Activated CD4-positive, alpha-beta T cell treated with anti-CD3 and anti-CD28 coated beads for 48 hours (primary cell): ENCODE measurements at regions not wholly inside any gene's neighbourhood (a gene's known extent, or its start where the extent isn't known, plus 50 kb on each side); places are given as distances from the start of the nearest gene placed in this dataset.

Experiments
- DNase-seq: peaks from one replicate; pipeline ENCODE4 v3.0.0-alpha.2; 2020

DNA sequence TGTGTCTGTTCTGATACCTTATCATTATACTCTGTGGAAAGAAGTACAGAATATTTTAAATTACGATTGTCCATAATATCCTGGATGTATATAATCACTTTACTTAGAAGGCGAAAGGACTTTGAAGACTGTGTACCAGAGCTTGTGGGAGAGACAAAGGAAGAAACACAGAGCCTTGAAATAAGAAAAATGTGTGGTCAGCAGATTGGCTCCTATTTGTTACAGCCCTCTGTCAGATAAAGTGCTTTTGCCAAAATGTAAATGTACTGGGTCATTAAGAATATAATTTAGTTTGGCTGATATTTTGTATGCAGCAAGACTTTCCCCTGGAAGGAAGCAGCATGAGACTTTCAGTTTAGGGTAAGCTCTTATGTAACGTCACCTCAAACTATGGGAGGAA, 443.1 kb downstream of the CCDC85A start:
- no peak for DNase-seq

DNA sequence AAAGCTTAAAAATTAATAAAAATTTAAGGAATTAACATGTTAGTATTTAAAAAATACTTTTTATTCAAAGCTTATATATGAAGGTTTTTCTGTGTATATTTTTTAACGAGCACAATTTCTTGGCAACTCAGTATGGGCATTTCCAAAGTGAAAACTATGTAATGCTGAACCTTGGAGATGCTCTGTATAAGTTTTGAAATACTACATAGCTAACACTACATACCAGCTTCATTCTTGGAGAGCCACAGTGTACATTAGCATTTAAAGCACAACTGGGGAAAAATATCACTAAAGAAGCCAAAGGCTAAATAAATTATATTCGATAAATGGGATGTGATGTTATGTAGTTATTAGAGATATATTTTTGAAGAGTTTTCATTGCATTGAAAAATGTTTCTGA, 446.5 kb downstream of the CCDC85A start:
- DNase-seq, result no peak

DNA sequence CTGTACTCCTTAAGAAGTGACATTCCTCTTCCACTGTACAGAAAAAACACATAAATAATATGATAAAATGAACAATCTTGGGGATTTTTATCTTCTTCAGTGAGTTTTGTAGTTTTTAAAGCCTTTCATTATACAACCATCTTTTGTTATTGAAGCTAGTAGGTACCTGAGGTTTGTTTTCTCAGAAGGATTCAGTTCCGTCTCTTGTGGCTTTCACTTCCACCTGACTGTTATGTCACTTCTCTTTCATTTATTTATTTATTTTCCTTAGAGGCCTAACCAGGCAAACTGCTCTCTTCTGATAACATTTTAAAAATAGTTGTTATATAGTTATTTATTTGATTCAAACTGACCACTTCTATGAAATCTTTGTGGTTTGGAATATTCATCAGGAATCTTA, 464.2 kb downstream of the CCDC85A start:
- DNase-seq, result no peak

DNA sequence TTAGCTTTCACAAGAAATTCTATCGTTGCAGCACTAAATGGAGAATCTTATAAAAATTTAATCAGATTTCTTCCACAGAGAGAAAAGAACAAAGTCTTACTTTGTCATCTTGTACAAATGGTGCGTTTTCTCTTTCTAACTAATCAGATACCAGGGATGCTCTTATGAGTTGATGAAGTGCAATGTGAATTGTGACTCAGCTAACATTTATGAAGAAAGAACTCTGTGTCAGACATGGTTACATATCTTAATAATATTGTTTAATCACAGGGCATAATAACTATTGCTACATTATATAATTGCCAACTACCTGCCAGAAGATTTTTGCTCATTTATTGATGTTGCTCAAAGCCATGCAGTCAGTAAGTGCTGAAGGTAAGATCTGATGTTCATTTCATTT, 465.0 kb downstream of the CCDC85A start:
- no peak for DNase-seq

DNA sequence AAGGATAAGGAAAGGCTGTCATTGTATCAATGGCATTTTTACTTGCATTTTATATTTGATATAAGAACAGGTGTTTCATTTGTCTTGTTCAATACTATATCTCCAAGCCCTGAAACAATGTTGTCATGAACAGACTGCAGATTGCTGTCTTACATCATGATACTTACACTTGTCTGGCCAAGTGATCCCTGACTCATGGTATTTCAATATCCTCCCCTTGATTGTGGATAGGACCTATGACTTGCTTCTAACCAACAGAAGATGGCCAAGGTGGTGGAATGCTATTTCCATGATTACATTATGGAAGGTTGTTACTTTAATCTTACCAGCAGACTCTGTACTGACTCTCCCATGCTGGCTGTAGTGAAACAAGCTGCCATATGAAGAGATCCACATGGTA, 471.1 kb downstream of the CCDC85A start:
- no peak for DNase-seq

DNA sequence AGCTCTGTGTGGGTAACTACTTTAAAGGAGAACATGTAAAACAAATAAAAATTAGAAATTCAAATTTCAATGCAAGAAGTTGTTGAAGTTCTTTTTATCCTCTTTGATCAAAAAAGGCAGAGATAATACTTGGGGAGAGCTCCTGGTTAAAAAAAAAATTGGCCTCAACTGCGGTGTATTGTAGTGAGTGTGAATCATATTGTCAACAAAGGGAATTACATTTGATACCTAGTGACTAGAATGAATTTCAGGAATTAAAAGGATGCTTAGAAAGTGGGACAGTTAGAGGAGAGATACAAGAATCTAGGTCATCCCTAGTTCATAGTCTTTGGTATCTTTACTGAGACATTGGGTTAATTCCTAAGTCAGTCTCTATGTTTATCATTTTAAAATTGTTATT, 473.0 kb downstream of the CCDC85A start:
- no peak for DNase-seq

DNA sequence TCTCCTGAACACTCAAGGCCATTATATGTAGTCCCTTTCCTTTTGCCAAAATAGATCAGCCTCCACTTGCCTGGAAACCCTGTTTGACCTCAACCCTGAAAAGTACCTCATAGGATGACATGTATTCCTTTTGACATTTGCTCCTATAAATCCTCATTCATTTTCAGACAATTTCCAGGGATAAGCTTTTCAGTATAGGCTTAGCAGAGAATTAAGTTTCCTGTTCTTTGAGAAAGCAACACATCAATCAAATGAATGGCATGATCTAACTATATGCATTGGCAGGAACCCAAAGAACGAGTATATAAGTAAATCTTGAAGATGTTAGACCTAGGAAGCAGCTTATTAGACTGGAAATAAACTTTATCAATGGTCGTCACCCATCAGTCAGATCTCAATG, 483.0 kb downstream of the CCDC85A start:
- no peak for DNase-seq

DNA sequence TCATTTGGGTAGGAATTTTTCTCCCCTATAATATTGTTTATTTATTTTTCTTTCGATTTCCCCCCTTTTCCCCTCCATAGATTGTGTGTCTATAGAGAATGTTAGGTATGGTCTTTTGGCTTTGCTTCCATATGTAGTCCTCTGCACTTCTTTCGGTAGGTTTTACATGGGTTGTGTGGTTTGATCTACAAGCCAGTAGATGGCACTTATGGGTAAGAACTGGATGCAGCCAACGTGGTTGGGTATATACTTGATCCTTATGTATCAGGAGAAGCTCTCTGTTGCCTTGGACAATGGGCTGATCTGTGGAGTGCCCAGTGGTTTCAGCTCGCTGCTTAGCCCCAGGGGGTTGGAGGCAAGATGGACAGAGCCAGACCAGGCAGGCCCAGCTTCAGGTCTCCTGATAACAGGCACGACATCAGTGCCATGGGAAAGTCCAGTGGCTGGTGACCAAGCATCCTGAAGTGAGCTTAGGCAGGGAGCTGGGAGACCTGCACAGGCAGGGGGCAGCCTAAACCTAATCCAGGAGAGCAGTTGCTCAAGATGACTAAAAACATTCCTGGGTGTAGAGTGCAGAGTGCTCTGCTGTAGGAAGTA, 488.3 kb downstream of the CCDC85A start:
- DNase-seq, result no peak

DNA sequence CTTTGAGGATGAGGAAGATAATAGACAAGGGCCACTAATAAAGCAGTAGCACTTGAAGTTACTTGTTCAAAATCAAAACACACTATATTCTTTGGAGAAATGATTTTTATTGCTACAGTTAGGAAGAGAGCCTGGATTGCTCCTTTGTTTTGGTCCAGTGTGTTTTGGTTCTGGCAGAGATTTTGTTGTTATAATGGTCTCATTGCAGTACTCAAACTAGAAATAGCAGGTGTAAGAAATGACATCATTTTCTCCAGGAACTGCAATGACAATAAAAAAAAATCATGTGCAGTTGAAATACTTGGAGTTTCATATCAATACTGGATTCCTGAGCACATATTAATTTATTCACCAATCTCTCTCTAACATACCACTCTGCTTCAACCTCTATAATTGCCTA, 490.3 kb downstream of the CCDC85A start:
- no peak for DNase-seq

DNA sequence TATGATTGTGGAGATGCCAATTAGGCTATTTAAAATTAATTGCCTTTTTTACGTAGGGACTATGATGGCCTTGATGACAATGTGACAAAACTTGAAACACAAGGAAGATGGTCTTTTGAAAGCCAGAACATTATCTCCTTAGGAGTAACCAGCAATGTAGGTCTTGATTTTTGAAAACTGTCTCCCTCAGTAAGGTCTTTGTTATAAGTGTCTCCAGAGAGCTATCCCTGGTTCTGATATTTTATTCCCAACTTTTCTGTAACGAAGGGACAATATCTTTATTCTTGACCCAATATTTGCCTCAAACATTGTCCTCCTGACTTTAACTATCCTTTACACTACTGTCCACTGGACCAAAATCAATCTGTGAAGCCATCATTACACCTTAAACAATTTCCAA, 493.2 kb downstream of the CCDC85A start:
- no peak for DNase-seq

DNA sequence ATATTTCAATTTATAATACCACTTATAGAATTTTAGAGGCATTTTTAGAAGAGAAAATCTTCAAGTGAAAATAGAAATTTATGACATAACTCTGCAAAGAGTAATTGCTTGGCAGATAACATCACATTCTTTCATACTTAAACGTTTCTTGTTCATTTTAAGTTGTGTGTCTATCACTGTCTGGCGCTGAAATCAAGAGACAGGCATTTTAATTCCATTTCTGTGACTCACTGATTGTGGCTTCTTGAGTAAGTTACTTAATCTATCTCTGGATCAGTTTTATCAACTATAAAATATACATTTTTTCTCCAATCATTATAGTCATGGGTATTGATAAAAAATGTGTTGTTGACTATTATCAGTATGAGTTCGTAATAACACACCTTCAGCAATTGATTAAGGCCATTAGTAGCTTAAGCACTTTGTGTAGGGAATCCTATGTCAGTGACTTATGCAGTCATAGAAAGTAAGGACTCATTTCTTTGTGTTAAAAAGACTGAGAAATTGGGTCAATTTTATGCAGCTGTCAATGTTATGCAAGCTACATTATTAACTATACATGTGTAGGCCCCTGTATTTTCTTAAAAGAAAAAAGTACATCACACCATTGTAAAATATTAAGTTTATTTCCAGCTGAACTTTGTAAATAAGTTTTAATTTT, 497.3 kb downstream of the CCDC85A start:
- no peak for DNase-seq

DNA sequence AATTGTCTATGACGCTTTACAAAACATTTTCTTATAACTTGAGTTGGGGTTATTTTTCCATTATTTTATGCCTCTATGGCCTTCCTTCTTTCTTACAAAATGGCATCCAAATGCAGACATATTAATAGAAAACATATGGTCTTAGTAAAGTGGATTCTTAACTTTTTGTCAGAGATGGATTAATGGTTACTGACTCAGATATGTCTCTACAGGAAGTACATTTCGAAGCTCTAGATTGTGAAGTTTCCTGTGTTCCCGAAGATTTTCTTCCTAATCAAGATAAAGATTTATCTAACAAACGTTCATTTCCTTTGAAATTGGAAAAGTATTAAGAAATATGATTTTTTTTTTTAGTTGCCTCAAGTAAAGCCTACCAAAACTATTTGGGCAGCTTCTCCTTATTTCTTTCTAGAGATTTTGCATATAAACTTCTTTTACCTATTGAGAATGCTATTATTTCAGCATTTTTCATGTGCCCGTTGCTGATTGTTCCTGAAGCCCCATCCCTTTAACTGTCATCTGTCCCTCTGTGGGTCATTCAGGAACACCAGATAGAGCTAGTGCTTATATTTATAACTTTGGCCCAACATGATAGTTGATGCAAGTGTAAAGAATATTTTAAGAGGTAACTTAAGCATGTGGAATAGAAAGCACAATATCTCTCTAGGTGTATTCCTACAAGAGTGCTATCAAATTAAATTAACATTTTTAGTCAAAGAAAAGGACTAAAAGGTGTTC, 498.0 kb downstream of the CCDC85A start:
- DNase-seq, result no peak

DNA sequence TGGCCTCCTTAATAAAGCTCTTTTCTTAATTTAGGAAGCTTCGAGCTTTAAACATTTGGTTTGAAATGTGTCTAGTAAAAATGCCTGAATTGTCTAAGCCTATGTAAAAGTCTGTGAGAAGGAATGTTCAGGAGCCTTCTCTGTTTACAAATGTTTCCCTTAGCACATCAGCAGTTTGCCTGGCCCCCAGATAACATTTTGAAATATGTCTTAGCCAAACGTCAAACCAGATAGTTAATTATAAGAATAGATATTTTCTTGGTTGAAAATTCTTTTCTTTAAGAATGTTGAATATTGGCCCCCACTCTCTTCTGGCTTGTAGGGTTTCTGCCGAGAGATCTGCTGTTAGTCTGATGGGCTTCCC, 498.6 kb downstream of the CCDC85A start:
- no peak for DNase-seq

DNA sequence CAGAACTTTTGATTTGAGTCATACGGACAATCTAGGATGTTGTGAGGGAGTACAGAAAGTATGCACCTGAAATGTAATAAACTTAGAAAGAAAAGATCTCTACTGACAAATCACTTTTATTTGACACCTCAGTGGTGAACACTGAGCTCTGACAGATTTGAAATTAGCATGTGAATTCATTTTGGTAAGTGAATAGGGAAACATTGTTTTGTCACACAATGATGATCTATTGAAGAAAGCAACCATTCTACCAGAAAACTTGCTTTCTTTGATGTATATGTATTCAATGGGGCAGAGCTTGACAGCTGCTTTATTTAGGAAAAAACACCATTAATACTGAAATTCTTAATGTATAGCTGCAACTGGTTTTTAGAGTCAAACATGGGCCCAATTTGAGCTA, 500.5 kb downstream of the CCDC85A start:
- no peak for DNase-seq

DNA sequence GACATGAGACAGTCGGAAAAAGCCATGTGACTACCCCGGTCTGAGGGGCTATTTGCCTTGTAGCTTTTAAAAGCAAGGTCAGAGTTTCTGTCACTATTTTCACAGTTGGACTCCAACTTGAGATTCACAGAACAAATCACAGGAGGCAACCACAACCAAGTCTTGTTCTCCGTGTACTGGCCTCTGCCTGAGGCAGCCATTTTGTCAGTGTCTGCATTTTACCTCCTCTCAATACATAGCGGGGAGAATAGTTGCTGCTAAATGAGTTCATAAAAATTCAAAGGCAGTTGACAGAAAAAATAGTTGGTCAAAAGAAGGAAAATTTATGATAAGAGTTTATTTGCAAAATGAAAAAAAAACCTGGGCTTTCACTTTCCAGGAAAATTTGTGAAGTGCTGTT, 501.4 kb downstream of the CCDC85A start:
- DNase-seq, result no peak

DNA sequence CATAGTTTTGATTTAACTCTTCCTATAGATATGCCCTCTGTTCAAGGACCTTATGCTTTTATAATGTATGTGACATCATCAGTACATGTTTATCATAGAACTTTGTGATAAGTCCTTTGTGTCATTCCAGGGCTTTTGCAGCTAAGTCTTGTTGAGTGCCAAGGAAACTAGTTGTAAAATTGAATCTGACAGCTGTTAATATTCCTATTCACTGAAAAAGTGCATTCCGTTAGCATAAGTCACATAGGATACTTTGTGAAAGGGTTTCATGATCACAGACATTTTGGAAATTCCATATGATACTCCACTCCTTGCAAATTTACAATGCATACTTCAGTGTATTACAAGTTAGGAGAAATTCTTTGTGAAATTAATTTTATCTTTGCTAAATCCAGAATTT, 503.4 kb downstream of the CCDC85A start:
- DNase-seq, result no peak

DNA sequence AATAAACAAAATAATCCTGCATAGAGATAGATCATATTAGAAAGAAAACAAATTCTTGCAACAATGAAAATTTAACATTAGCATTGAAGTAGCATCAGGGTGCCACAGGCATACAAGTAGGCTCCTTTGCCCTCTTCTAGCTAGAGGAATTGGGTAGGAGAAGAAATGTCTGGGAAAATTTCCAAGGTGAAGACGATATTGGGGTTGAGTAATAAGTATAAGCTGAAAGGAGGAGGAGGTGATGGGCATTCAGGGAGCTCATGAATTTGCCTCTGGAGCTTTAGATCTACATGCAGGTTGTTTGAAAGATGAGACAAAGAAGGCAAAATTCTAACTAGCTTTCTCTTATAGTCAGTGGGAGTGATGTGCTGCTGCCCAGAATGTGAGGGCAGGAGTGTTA, 504.9 kb downstream of the CCDC85A start:
- DNase-seq, result no peak

DNA sequence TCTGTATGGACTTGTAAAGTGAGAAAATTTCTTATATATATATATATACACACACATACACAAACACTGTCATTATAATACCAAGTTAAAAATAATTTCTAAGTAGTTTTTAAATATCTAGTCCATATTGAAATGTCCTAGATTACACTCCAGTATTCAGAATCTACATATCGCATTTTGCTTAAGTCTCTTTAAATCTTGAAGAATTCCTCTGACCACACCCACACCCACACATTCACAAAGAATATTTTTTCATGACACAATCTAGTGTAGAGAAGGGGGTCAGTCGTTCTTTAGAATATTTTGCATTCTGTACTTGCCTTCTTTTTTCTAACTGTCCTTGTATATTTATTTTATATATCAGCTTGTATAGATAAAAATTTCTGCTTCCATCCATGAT, 509.7 kb downstream of the CCDC85A start:
- DNase-seq, result no peak

DNA sequence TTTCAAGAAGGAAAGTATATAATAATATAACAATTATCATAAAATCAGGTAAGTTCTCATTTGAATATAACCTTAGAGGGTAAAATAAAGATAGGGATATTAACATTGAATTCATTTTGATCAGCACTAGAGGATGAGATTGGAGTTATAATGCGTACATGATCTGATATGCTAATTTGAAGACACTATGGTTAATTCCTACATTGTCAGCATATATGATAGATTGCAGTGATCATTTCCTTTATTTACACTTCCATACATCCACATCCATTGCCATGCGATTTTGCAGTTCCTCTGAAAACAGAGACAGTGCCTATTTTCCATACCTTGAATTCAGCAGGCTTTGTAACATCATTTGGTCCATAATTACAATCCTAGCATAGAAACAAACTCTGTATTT, 519.2 kb downstream of the CCDC85A start:
- no peak for DNase-seq

DNA sequence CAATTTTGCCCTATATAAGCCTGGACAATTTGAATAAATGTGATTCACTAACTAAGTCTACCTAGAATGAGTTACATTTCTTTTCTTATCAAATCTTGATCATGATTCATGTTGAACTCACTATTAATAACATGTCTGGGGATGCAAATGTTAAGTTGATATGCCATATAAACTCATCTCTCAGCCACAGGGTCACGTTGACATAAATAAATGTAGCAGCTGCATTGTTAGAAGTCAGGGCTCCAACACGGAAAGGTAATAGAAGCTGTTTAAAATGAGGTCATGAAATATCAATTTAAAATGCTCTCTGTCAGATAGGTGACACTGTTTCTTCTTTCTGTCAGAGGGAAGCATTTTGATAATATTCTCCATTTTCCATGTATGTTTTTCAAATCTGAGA, 521.9 kb downstream of the CCDC85A start:
- DNase-seq, result no peak

DNA sequence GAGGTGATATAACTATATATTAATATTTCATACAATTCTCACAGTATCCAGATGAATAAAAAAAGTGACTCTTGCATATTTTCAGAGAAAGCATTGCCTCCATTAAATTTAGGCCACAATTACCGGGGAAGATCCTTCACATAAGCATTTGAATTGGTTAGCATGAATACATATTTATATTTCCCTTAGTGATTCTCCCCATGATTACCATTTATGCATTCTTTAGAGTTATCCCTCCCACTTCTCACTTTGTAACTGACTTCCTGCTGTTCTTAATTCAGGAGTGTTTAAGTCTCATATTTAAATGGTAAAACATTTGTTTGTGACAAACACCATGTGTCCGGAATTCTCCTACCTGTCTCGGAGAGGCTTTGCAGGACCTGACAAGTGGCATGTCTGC, 523.4 kb downstream of the CCDC85A start:
- DNase-seq, result no peak

DNA sequence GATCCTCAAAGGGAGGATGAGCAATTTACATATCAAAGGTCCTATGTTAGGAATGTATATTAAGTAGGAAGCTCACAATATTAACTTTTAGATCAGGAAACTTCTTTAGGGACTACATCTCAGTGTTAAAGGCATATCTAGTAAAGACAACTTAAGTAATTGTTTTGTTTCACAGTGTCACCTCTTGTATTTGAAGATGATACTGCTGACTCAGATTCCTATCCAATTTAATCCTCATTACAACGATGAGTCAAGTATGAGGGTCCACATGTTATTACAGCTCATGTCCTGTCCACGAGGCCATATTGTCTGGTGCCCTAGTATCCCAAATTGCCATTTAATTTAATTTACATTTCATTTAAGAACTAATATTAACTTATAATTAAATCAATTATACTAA, 523.9 kb downstream of the CCDC85A start:
- DNase-seq, result no peak

DNA sequence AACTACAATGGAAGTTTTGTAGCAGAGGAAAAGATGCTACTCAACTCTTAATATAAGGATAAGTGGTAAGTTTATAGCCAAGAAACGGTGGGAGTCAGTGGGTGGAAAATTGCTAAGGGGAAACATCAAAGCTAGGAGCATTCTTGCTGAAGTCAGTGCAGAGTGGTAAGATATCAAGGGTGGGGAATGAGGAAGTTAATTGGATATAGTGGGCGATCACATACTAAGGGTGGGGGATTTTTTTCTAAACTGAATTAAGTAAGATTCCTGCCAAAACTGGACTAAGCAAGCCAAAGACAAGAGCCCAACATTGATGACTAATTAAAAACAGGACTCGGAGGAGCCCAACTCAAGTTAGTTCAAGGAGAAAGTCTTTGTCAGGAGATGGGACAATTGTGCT, 525.4 kb downstream of the CCDC85A start:
- no peak for DNase-seq

DNA sequence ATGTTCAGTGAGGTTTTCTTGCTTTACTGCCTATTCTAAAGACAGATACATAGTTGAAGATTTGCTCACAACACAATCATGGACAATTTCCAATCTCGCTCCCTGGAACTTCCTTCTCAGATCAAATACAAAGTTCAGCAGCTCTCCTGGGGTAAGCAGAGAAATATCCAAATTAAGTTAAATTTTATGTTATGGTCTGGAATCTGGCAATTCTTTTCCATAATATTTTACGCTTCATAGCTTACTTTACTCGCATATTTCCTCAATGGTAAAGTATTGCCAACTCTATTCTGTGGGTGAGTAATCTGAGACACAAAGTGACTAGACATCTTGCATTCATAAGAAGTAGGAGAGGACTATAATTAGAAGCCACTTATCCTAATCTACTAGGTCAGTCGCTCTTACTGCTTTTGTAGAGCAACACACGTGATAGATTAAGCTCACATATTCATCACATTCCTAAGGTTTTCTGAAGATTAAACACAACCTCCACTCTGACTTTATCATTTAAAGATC, 529.4 kb downstream of the CCDC85A start:
- DNase-seq, result no peak

DNA sequence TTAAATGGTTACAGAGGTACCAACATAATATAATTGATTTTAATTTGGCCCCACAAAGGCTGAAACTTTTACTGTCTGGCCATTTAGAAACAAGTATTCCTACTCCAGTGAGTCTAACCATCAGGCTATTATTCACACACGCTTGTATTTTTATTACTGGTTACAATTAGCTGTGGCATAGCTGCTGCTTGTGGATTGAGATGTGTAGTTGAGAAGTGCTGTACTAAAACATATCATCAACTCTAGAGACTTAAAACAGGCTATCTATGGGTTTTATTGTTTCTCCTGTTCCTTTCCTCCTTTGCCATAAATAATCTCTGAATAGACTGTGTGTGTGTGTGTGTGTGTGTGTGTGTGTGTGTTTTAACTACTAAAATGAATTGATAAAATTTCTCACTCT, 530.2 kb downstream of the CCDC85A start:
- DNase-seq, result no peak
